Mucosa of rectum (tissue), 2 donors: ENCODE measurements at regions not wholly inside any gene's neighbourhood (a gene's known extent, or its start where the extent isn't known, plus 50 kb on each side); places are given as distances from the start of the nearest gene placed in this dataset.
"Not testable (repeated sequence)": the region's sequence is repeated elsewhere in the genome, so short reads cannot be mapped to it uniquely, and the experiment has no call there.

Experiments
- H3K27ac ChIP-seq, 2 donors: one replicate each; pipeline ENCODE4 v1.7.0; 2013; ENCODE audit warnings: inconsistent platforms in 2 of 2, low read depth in 2 of 2, low read length in 2 of 2
- H3K27me3 ChIP-seq, 2 donors: one replicate each; pipeline ENCODE4 v1.7.0; 2013; ENCODE audit warnings: low read length in 2 of 2; ENCODE audit not compliant: control insufficient read depth in 2 of 2, insufficient read depth in 2 of 2
- H3K36me3 ChIP-seq, 2 donors: one replicate each; pipeline ENCODE4 v1.7.0; 2013; ENCODE audit warnings: low read length in 2 of 2; ENCODE audit not compliant: control insufficient read depth in 2 of 2, insufficient read depth in 2 of 2
- H3K4me1 ChIP-seq, 2 donors: one replicate each; pipeline ENCODE4 v1.7.0; 2013; ENCODE audit warnings: low read length in 2 of 2, mild to moderate bottlenecking in 1 of 2; ENCODE audit not compliant: control insufficient read depth in 2 of 2, insufficient read depth in 2 of 2
- H3K4me3 ChIP-seq, 2 donors: one replicate each; pipeline ENCODE4 v1.7.0; 2013; ENCODE audit warnings: low read length in 2 of 2
- H3K9ac ChIP-seq, 2 donors: one replicate each; pipeline ENCODE4 v1.7.0; 2013; ENCODE audit warnings: low read length in 2 of 2, low read depth in 1 of 2, mild to moderate bottlenecking in 1 of 2
- H3K9me3 ChIP-seq, 2 donors: one replicate each; pipeline ENCODE4 v1.7.0; 2013; ENCODE audit warnings: low read length in 2 of 2; ENCODE audit not compliant: control insufficient read depth in 2 of 2
- donor health status: healthy.
- donor health status: Normal muscosa, but diverticular disease.

GRCh38 chr6:8832695-8833094 is 397.4 kb upstream of the SLC35B3 start:
- H3K4me1 ChIP-seq, H3K27me3 ChIP-seq, H3K9ac ChIP-seq, H3K4me3 ChIP-seq, H3K36me3 ChIP-seq, H3K9me3 ChIP-seq, H3K27ac ChIP-seq: not testable (repeated sequence)

GRCh38 chr6:8831366-8832152 is 396.2 kb upstream of the SLC35B3 start:
- no peaks in the 10 kb centered on the region for H3K27me3 ChIP-seq
- H3K27ac ChIP-seq, result no peak overlapping the region
- no peak overlapping the region for H3K9ac ChIP-seq
- no peak overlapping the region for H3K4me3 ChIP-seq
- no peaks in the 10 kb centered on the region for H3K36me3 ChIP-seq
- H3K9me3 ChIP-seq, result no peaks in the 10 kb centered on the region
- no peaks in the 10 kb centered on the region for H3K4me1 ChIP-seq

GRCh38 chr6:8830794-8831193 is 395.4 kb upstream of the SLC35B3 start:
- Histone ChIP-seq H3K36me3 (no peaks in the 10 kb centered on the region), H3K27ac (no peak overlapping the region), H3K4me3 (no peak overlapping the region), H3K27me3 (no peaks in the 10 kb centered on the region), H3K9me3 (no peaks in the 10 kb centered on the region), H3K9ac (no peak overlapping the region), H3K4me1 (no peaks in the 10 kb centered on the region)

- no peak overlapping the region for H3K27ac ChIP-seq
- H3K4me1 ChIP-seq, result no peaks in the 10 kb centered on the region
- H3K4me3 ChIP-seq, result no peak overlapping the region
- H3K9ac ChIP-seq, result no peak overlapping the region
- no peaks in the 10 kb centered on the region for H3K27me3 ChIP-seq
- H3K9me3 ChIP-seq, result no peaks in the 10 kb centered on the region
- no peaks in the 10 kb centered on the region for H3K36me3 ChIP-seq
Observed at GRCh38 chr6:8829796-8830195, 394.5 kb upstream of the SLC35B3 start.

GRCh38 chr6:8829296-8829695 is 394.0 kb upstream of the SLC35B3 start:
- Histone ChIP-seq H3K4me3 (no peak overlapping the region), H3K9me3 (no peaks in the 10 kb centered on the region), H3K27me3 (no peaks in the 10 kb centered on the region), H3K36me3 (no peaks in the 10 kb centered on the region), H3K27ac (no peak overlapping the region), H3K4me1 (no peaks in the 10 kb centered on the region), H3K9ac (no peak overlapping the region)

GRCh38 chr6:8828376-8828775 is 393.0 kb upstream of the SLC35B3 start:
- H3K4me1 ChIP-seq, result no peaks in the 10 kb centered on the region
- no peak overlapping the region for H3K27ac ChIP-seq
- no peaks in the 10 kb centered on the region for H3K36me3 ChIP-seq
- no peaks in the 10 kb centered on the region for H3K9me3 ChIP-seq
- no peaks in the 10 kb centered on the region for H3K27me3 ChIP-seq
- no peak overlapping the region for H3K9ac ChIP-seq
- H3K4me3 ChIP-seq, result no peak overlapping the region

GRCh38 chr6:8825726-8826125 is 390.4 kb upstream of the SLC35B3 start:
- Histone ChIP-seq H3K9ac (no peak overlapping the region), H3K4me1 (no peaks in the 10 kb centered on the region), H3K36me3 (no peaks in the 10 kb centered on the region), H3K27ac (no peak overlapping the region), H3K9me3 (no peaks in the 10 kb centered on the region), H3K27me3 (no peaks in the 10 kb centered on the region), H3K4me3 (no peak overlapping the region)

GRCh38 chr6:8821981-8822381 is 386.6 kb upstream of the SLC35B3 start:
- Histone ChIP-seq H3K9me3 (no peaks in the 10 kb centered on the region), H3K36me3 (no peaks in the 10 kb centered on the region), H3K4me1 (no peaks in the 10 kb centered on the region), H3K27me3 (no peaks in the 10 kb centered on the region), H3K27ac (no peak overlapping the region), H3K4me3 (no peak overlapping the region), H3K9ac (no peak overlapping the region)

- no peaks in the 10 kb centered on the region for H3K9me3 ChIP-seq
- H3K27ac ChIP-seq, result no peak overlapping the region
- no peaks in the 10 kb centered on the region for H3K27me3 ChIP-seq
- H3K4me3 ChIP-seq, result no peak overlapping the region
- no peaks in the 10 kb centered on the region for H3K36me3 ChIP-seq
- no peak overlapping the region for H3K9ac ChIP-seq
- no peaks in the 10 kb centered on the region for H3K4me1 ChIP-seq
Observed at GRCh38 chr6:8820313-8820712, 385.0 kb upstream of the SLC35B3 start.

- H3K27ac ChIP-seq, result no peak overlapping the region
- H3K4me3 ChIP-seq, result no peak overlapping the region
- no peak overlapping the region for H3K9ac ChIP-seq
- no peaks in the 10 kb centered on the region for H3K36me3 ChIP-seq
- no peaks in the 10 kb centered on the region for H3K4me1 ChIP-seq
- no peaks in the 10 kb centered on the region for H3K27me3 ChIP-seq
- H3K9me3 ChIP-seq, result no peaks in the 10 kb centered on the region
Observed at GRCh38 chr6:8819446-8819845, 384.1 kb upstream of the SLC35B3 start.
